ENCODE measurements at regions not wholly inside any gene's neighbourhood (a gene's known extent, or its start where the extent isn't known, plus 50 kb on each side); places are given as distances from the start of the nearest gene placed in this dataset.

GRCh38 chr1:239586128-239586527, 199.8 kb downstream of the CHRM3 start:
- Histone ChIP-seq H3K36me3 (no peaks in the 10 kb centered on the region), H3K4me1 (ENCODE audit: low read depth) (no peaks in the 10 kb centered on the region), H3K27me3 (no peaks in the 10 kb centered on the region), H3K9me3 (ENCODE audit: low read depth) (no peaks in the 10 kb centered on the region), H3K27ac (no peak overlapping the region), H3K4me3 (no peak overlapping the region)
- DNase-seq (ENCODE audit: low read depth in 1 of 2, low spot score in 1 of 2): no peak
- TF ChIP-seq CTCF (IDR thresholded peaks at IDR 0.05; ENCODE audit: low read depth, low read length): no peak

GRCh38 chr1:239587066-239587465, 200.7 kb downstream of the CHRM3 start:
- no peaks in the 10 kb centered on the region for H3K9me3 ChIP-seq (ENCODE audit: low read depth)
- H3K4me3 ChIP-seq: no peak overlapping the region
- no peaks in the 10 kb centered on the region for H3K4me1 ChIP-seq (ENCODE audit: low read depth)
- H3K27ac ChIP-seq: no peak overlapping the region
- H3K36me3 ChIP-seq: no peaks in the 10 kb centered on the region
- H3K27me3 ChIP-seq: no peaks in the 10 kb centered on the region
- no peak for TF ChIP-seq CTCF (IDR thresholded peaks at IDR 0.05; ENCODE audit: low read depth, low read length)
- no peak for DNase-seq (ENCODE audit: low read depth in 1 of 2, low spot score in 1 of 2)

- Histone ChIP-seq H3K4me1 (ENCODE audit: low read depth) (no peaks in the 10 kb centered on the region), H3K27me3 (no peaks in the 10 kb centered on the region), H3K27ac (no peak overlapping the region), H3K4me3 (no peak overlapping the region), H3K9me3 (ENCODE audit: low read depth) (no peaks in the 10 kb centered on the region), H3K36me3 (no peaks in the 10 kb centered on the region)
- TF ChIP-seq CTCF (IDR thresholded peaks at IDR 0.05; ENCODE audit: low read depth, low read length): no peak
- no peak for DNase-seq (ENCODE audit: low read depth in 1 of 2, low spot score in 1 of 2)
Observed at GRCh38 chr1:239587574-239588369, 201.4 kb downstream of the CHRM3 start.

GRCh38 chr1:239590556-239590955, 204.2 kb downstream of the CHRM3 start:
- TF ChIP-seq CTCF (IDR thresholded peaks at IDR 0.05; ENCODE audit: low read depth, low read length): no peak
- H3K27ac ChIP-seq: no peak overlapping the region
- H3K36me3 ChIP-seq: no peaks in the 10 kb centered on the region
- no peaks in the 10 kb centered on the region for H3K9me3 ChIP-seq (ENCODE audit: low read depth)
- H3K4me1 ChIP-seq (ENCODE audit: low read depth): no peaks in the 10 kb centered on the region
- H3K4me3 ChIP-seq: no peak overlapping the region
- no peak for DNase-seq (ENCODE audit: low read depth in 1 of 2, low spot score in 1 of 2)
- no peaks in the 10 kb centered on the region for H3K27me3 ChIP-seq

GRCh38 chr1:239593527-239593926, 207.2 kb downstream of the CHRM3 start:
- no peak for TF ChIP-seq CTCF (IDR thresholded peaks at IDR 0.05; ENCODE audit: low read depth, low read length)
- DNase-seq (ENCODE audit: low read depth in 1 of 2, low spot score in 1 of 2): no peak
- H3K27me3 ChIP-seq: no peaks in the 10 kb centered on the region
- no peak overlapping the region for H3K4me3 ChIP-seq
- no peaks in the 10 kb centered on the region for H3K9me3 ChIP-seq (ENCODE audit: low read depth)
- H3K4me1 ChIP-seq (ENCODE audit: low read depth): no peaks in the 10 kb centered on the region
- H3K36me3 ChIP-seq: no peaks in the 10 kb centered on the region
- no peak overlapping the region for H3K27ac ChIP-seq

Data from cardiac muscle cell (in vitro differentiated cells and primary cell).